ENCODE measurements at regions not wholly inside any gene's neighbourhood (a gene's known extent, or its start where the extent isn't known, plus 50 kb on each side); places are given as distances from the start of the nearest gene placed in this dataset.

- TF ChIP-seq CTCF (IDR thresholded peaks at IDR 0.05) = no peak
- no peak for TF ChIP-seq POLR2A (IDR thresholded peaks at IDR 0.05)
Observed at GRCh38 chr13:20295956-20296355, 63.8 kb upstream of the GJB6 start.
